MM.1S (cell line): ENCODE measurements at regions not wholly inside any gene's neighbourhood (a gene's known extent, or its start where the extent isn't known, plus 50 kb on each side); places are given as distances from the start of the nearest gene placed in this dataset.

Experiments used
- CTCF ChIP-seq: fragments of 300-600 bp; sonication (generic); IDR thresholded peaks from 2 replicates; pipeline ENCODE4 v1.5.1; 2016; ENCODE audit warnings: antibody characterized with exemption, low read length, mixed read lengths
- EZH2phosphoT487 ChIP-seq: fragments of 300-600 bp; sonication (generic); IDR thresholded peaks from 2 replicates; pipeline ENCODE4 v1.6.1; 2018; ENCODE audit warnings: antibody characterized with exemption, low read length

DNA sequence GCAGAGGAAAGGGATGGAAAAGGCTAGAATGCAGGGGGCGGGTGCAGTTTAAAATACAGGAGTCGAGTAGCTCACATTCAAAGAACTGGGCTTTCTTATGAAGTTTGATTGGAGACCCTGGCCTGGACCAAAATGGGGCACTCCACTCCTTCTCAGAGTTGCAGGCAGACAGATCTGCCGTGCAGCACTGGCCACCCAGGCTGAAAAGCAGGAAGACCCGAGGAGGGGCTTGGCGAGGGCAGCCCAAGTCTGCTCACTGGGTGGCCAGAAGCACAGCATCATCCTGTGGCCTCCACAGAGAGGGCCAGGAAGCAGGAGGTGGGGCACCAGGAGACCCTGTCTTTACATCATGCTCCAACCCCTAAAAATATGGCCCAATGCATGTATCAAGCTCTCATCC, 109.1 kb upstream of the BCL2L14 start:
- no peak for TF ChIP-seq CTCF
- TF ChIP-seq EZH2phosphoT487: no peak
